Fibroblast of pulmonary artery (primary cell): ENCODE measurements at regions not wholly inside any gene's neighbourhood (a gene's known extent, or its start where the extent isn't known, plus 50 kb on each side); places are given as distances from the start of the nearest gene placed in this dataset.

Experiments used
- DNase-seq: peaks from one replicate; pipeline ENCODE4 v3.0.0-alpha.2; 2010; ENCODE audit warnings: low read depth
- H3K4me3 ChIP-seq: replicated peaks from 2 replicates; pipeline ENCODE4 v1.5.1; 2011; ENCODE audit warnings: low read depth, mild to moderate bottlenecking, control low read depth, low read length, moderate library complexity
- TF ChIP-seq, protein P1 (sequence below): IDR thresholded peaks from 2 replicates; pipeline ENCODE4 v1.5.1; 2011; ENCODE audit warnings: mild to moderate bottlenecking, control low read depth, low read length, inconsistent platforms; ENCODE audit errors: missing control alignments

DNA sequence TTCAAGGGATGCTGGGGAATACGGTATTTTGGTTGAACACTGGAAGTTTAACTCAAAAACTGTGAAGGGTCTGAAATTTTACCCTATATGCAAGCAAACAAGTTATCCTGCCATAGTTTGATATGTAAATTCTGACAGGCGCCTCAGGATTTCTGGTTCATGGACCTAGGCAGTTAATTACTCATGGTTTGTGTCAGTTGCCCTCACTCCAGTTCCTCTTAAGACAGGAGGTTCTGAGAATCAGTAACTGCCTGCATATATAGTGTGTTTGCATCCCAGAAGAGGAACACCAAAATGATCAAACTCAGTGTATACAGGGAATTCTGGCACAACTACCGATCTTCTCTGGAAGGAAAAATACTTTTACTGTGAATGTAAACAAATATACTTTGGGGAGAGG lies 360.4 kb upstream of the NWD2 start:
- TF ChIP-seq, protein P1, sequence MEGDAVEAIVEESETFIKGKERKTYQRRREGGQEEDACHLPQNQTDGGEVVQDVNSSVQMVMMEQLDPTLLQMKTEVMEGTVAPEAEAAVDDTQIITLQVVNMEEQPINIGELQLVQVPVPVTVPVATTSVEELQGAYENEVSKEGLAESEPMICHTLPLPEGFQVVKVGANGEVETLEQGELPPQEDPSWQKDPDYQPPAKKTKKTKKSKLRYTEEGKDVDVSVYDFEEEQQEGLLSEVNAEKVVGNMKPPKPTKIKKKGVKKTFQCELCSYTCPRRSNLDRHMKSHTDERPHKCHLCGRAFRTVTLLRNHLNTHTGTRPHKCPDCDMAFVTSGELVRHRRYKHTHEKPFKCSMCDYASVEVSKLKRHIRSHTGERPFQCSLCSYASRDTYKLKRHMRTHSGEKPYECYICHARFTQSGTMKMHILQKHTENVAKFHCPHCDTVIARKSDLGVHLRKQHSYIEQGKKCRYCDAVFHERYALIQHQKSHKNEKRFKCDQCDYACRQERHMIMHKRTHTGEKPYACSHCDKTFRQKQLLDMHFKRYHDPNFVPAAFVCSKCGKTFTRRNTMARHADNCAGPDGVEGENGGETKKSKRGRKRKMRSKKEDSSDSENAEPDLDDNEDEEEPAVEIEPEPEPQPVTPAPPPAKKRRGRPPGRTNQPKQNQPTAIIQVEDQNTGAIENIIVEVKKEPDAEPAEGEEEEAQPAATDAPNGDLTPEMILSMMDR: no peak
- no peak for DNase-seq
- H3K4me3 ChIP-seq: no peak overlapping the region

DNA sequence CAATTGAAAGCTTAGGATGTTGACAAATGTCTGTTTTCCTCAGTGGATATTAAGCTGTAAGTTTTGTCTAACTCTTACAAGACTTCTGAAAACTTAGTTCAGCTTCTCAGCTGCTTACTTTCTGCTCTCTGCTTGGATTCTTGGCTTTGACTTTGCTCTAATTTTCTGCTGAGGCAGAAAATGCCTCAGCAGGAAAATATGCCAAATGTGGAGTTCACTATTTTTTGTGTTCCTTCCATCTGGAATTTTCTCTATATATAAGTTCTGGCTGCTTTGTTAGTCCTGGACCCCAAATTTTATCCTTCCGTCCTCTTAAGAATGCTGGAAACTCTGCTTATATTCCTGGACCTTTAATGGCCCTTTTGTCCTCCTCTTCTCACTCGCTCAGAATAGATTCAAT lies 352.6 kb upstream of the NWD2 start:
- no peak for DNase-seq
- TF ChIP-seq, protein P1: no peak
- H3K4me3 ChIP-seq: no peak overlapping the region

DNA sequence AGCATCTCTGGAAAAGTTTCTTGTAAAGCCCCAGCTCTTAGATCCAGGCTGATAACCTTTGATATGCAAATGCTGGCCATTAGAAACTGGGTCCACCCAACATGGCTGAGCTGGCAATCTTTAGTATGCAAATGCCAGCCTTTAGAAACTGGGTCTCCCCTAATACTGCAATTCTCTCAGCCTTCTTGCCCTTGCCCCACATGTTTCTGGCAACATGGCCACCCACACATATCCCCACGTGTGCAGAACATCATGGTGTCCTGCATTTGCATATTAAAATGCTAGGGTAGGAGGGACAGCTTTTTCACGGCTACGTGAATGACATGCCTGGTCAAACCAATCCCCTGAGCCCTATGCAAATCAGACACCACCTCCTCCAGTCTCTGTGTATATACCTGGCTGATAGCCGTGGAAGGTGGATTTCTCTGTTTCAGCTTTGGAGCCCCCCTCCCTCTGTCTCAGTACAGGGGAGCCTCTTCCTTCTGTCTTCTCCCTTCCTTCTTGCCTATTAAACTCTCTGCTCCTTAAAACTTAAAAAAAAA lies 344.0 kb upstream of the NWD2 start:
- no peak for DNase-seq
- no peak overlapping the region for H3K4me3 ChIP-seq
- TF ChIP-seq, protein P1: no peak

DNA sequence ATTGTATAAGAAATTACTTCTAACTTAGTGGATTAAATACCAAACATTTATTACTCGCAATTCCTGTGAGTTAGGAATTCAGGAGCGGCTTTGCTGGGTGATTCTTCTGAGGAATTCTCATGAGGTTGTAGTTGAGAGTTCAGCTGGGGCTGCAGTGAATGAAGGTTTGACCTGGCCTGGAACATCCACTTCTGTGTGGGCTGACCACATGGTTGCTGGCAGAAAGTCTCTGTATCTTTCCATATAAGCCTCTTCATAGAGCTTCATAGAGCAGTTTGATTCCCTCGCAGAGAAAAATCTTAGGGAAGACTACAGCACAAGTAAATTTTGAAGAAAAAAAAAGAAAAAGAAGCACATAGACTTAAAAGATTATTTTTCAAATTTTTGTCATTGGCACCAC lies 339.7 kb upstream of the NWD2 start:
- DNase-seq: no peak
- H3K4me3 ChIP-seq: no peak overlapping the region
- TF ChIP-seq, protein P1: no peak

DNA sequence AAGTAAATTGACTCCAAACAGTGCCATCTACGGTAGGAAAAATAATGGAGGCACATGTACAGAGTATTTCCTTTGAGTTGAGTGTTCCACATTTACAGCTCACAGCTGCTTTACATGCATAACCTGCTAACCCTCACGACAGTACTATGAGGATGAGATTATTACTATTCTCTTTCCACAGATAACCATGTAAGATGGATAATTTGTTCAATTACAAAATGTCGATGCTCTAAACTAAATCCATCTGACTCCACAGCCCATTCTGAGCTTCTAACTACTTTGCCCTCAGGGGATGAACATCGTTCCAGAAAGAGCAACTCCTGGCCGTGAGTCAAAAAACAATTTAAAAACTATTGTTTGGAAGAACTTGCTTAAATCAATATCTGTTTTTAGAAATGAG lies 330.4 kb upstream of the NWD2 start:
- no peak for DNase-seq
- TF ChIP-seq, protein P1: no peak
- no peak overlapping the region for H3K4me3 ChIP-seq

DNA sequence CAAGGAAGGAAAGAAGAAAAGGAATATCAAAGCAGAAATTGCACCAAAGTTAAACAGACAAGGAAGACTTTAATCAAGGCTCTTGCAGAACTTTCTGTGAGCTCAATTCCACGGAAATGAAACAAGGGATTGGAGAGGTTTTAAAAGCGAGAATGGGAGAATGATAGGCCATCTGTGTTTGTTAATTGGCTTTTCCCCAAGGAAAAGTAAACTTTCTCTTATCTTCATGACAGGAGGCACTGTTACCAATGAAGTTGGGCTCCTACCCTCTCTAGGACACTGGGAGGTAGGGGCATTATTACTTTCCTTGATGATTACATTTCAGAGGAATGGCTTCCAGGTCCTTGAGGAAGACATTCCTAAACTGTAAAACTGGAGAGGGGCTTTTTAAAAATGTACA lies 328.8 kb upstream of the NWD2 start:
- TF ChIP-seq, protein P1: no peak
- no peak overlapping the region for H3K4me3 ChIP-seq
- no peak for DNase-seq

DNA sequence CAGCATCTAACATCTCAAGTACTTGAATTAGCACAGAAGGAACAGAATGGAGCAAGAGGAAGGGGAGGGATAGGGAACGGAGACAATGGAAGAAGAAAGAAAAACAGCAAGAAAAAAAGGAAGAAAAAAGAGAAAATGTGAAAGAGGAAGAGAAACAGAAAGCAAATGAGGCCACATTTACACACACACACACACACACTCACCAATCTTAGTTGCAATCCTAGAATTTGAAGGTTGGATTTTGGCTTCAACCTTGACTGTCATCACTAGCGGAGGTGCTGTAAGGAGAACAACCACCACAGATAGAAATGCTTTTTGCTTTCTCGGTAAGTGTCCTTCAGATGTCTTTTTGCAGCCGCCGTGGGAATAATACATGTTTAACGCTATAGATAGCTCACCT lies 327.1 kb upstream of the NWD2 start:
- TF ChIP-seq, protein P1: no peak
- no peak overlapping the region for H3K4me3 ChIP-seq
- no peak for DNase-seq
